Natural killer cell treated with Interleukin-12 subunit alpha and Interleukin-12 subunit beta and Interleukin-15 and Interleukin-18, amount 100 ng/mL, for 72 hours (primary cell): ENCODE measurements at regions not wholly inside any gene's neighbourhood (a gene's known extent, or its start where the extent isn't known, plus 50 kb on each side); places are given as distances from the start of the nearest gene placed in this dataset.
A peak's percentile ranks its signal among the peaks of the same experiment; 100 is the strongest.
"Not testable (repeated sequence)": the region's sequence is repeated elsewhere in the genome, so short reads cannot be mapped to it uniquely, and the experiment has no call there.

Experiments used
- ATAC-seq, 2 donors: fragments of 150-1000 bp; cut with Tn5 transposase in 1 of 2; sonication (Bioruptor Pico), chemical (Tn5 transposase) in 1 of 2; 2 replicates each; pipeline ENCODE4 v1.10.0; 2021
- DNase-seq: peaks from one replicate; pipeline ENCODE4 v3.0.0; 2022; ENCODE audit warnings: low spot score
- H3K27ac Mint-ChIP-seq, 2 donors: 1 replicate in 1 of 2; 2 replicates in 1 of 2; pipeline ENCODE4 v1.8.0; 2022; ENCODE audit warnings: mixed read lengths in 2 of 2, mild to moderate bottlenecking in 1 of 2, moderate library complexity in 1 of 2
- H3K27me3 Mint-ChIP-seq, 2 donors: 1 replicate in 1 of 2; 2 replicates in 1 of 2; pipeline ENCODE4 v1.8.0; 2022; ENCODE audit warnings: mixed read lengths in 2 of 2
- H3K36me3 Mint-ChIP-seq: one replicate; pipeline ENCODE4 v1.8.0; 2022; ENCODE audit warnings: mixed read lengths
- H3K4me1 Mint-ChIP-seq, 2 donors: 1 replicate in 1 of 2; 2 replicates in 1 of 2; pipeline ENCODE4 v1.8.0; 2022; ENCODE audit warnings: low read depth in 2 of 2, mixed read lengths in 2 of 2, mild to moderate bottlenecking in 1 of 2
- H3K4me3 Mint-ChIP-seq: one replicate; pipeline ENCODE4 v1.8.0; 2022; ENCODE audit warnings: mixed read lengths
- H3K9me3 Mint-ChIP-seq: 2 replicates; pipeline ENCODE4 v1.8.0; 2022; ENCODE audit warnings: mixed read lengths

DNA sequence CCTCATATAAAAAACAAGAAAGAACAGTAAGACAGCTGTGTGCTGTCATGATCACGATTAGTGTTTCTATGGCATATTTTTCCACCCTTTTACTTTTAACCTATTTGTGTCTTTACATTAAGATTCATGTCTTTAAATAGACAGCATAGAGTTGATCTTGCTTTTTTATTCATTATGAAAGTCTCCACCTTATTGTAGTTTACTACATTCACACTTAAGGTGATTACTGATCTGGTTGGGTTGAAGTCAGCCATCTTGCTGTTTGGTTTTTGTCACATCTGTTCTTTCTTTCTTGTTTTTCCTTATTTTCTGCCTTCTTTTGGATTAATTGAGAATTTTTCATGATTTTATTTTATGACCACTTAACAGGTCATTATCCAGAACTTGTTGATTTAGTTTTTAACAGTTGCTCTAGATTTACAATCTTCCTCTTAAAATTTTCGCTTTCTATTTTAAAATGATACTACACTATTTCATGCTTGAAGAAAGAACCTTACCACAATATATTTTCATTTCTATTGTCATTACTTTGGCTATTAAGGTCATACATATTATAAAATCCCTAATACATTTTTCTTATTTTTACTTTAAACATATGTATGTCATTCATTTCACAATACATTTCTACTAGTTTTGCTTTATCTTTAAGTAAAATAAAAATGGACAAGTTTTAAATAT, 292.5 kb downstream of the SH3GL2 start:
- Mint-ChIP-seq H3K4me3 (no peak overlapping the region), H3K27ac (no peak overlapping the region), H3K4me1 (no peaks in the 10 kb centered on the region), H3K27me3 (no peaks in the 10 kb centered on the region), H3K9me3 (peaks cover 12% of the 10 kb centered on the region), H3K36me3 (no peaks in the 10 kb centered on the region)
- ATAC-seq (no peak), DNase-seq (no peak)

DNA sequence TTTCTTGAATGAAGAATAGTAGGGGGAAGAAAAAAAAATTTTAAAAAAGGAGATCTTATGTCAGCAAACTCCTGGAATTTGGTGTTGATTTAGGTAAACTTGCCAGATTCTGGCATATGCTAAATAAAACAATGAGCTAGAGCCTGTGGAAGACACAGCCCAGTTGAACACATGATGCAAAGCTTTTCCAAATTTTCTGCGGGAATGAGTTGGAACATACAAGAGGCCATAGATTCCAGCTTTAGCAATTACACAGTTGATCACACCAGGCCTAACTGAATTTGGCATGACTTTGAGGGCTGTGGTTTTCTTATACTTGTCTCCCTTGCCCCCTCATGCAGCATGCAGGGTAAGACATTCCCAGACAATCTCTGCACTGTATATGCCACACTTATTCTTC, 297.0 kb downstream of the SH3GL2 start:
- Mint-ChIP-seq H3K4me3 (no peak overlapping the region), H3K27ac (no peak overlapping the region), H3K27me3 (no peaks in the 10 kb centered on the region), H3K4me1 (no peaks in the 10 kb centered on the region), H3K36me3 (no peaks in the 10 kb centered on the region), H3K9me3 (peaks cover 11% of the 10 kb centered on the region)
- ATAC-seq, result no peak
- DNase-seq, result no peak

DNA sequence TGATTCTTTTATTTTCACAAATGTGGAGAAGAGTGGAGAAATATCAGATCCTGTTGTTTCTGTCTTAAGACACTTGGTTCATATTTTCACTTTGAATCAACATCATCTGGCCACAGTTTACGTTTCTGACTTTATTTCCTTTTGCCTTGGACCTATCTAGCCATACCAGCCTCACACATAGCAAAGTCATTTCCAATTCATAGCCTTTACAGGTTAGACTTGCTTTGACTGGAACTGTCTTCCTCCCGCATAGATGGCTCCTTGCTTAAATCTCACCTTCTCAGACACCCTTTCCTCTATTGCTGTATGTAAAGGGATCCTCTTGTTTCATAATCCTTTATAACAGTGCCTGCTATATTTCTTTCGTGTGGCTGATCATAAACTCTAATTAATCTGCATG, 297.8 kb downstream of the SH3GL2 start:
- no peak for ATAC-seq
- Mint-ChIP-seq H3K4me3 (no peak overlapping the region), H3K27ac (no peak overlapping the region), H3K4me1 (no peaks in the 10 kb centered on the region), H3K36me3 (no peaks in the 10 kb centered on the region), H3K27me3 (no peaks in the 10 kb centered on the region), H3K9me3 (peaks cover 11% of the 10 kb centered on the region)
- no peak for DNase-seq

- no peak overlapping the region for H3K27ac Mint-ChIP-seq
- H3K4me1 Mint-ChIP-seq, result no peaks in the 10 kb centered on the region
- DNase-seq (no peak), ATAC-seq (no peak)
- H3K36me3 Mint-ChIP-seq, result no peaks in the 10 kb centered on the region
- no peak overlapping the region for H3K4me3 Mint-ChIP-seq
- no peaks in the 10 kb centered on the region for H3K27me3 Mint-ChIP-seq
- H3K9me3 Mint-ChIP-seq, result peaks cover 8% of the 10 kb centered on the region
Measured at GRCh38 chr9:17878810-17879370, 300.0 kb downstream of the SH3GL2 start.

DNA sequence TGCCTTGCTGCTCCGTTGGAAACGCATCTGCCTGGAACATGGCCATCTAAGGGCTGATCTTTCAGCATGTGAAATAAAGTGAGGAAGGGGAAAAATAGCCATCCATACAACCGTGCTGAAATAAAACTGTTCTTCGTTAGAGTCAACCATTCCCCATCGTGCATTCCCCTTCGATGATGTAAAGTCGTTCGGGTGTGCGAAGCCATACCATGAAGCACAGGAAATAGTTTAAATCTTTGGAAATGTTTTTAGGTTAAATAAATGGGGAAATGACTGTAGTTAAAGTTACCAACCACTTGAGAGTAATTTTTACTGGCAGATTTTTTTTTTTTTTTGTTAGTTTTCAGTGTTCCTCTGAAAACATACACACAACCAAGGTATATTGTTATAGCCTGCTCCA, 302.5 kb downstream of the SH3GL2 start:
- Mint-ChIP-seq H3K4me3 (no peak overlapping the region), H3K36me3 (no peaks in the 10 kb centered on the region), H3K27me3 (no peaks in the 10 kb centered on the region), H3K4me1 (no peaks in the 10 kb centered on the region), H3K9me3 (peaks cover 7% of the 10 kb centered on the region), H3K27ac (no peak overlapping the region)
- DNase-seq (no peak), ATAC-seq (no peak)

DNA sequence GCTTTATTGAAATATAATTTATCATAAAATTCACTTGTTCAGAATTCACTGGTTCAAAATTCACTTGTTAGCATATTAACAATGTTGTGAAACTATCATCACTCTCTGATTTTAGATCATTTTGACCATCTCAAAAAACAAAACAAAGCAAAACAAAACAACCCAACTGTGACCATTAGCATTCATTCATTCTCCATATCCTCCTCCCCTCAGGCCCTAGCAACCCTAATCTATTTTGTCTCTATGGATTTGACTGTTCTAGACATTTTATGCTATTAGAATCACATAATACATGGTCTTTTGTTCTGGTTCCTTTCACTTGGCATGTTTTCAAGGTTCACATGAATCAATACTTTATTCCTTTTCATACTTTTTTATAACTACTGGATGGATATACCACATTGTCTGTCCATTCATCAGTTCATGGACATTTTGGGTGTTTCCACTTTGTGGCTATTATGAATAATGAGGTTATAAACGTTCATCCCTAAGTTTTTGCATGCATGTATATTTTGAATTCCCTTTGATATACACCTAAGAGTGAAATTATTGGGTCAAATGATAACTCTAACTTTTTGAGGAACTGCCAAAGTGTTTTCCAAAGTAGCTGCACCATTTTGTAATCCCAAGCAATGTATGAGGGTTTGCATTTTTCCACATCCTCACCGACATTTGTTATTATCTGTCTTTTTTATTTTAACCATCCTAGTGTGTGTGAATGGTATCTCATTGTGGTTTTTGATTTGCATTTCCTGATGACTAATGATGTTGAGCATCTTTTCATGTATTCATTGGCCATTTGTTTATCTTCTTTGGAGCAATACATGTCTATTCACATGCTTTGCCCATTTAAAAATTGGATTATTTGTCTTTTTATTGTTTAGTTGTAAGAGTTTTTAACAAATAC, 304.1 kb downstream of the SH3GL2 start:
- H3K27me3 Mint-ChIP-seq, result no peaks in the 10 kb centered on the region
- H3K27ac Mint-ChIP-seq, result no peak overlapping the region
- H3K4me1 Mint-ChIP-seq, result no peaks in the 10 kb centered on the region
- H3K36me3 Mint-ChIP-seq, result no peaks in the 10 kb centered on the region
- peaks cover 6% of the 10 kb centered on the region for H3K9me3 Mint-ChIP-seq
- no peak for DNase-seq
- no peak overlapping the region for H3K4me3 Mint-ChIP-seq
- ATAC-seq, result no peak

DNA sequence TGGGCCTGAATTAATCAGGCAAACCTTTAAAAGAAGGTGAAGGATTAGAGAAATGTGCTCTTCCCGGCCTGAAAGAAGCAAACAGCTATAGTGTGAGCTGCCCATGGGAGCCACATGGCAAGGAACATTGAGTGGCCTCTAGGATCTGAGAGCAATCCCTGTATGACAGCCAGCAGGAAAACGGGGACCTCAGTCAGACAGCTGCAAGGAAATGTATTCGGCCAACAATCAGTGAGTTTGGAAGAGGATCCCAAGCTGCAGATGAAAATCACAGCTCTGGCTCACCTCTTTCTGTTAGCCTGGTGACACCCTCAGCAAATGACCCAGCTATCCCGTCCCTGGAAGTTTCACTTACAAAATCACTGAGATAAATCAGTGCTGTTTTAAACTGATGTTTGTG, 309.2 kb downstream of the SH3GL2 start:
- DNase-seq (no peak), ATAC-seq (no peak)
- Mint-ChIP-seq H3K4me3 (no peak overlapping the region), H3K36me3 (no peaks in the 10 kb centered on the region), H3K27me3 (no peaks in the 10 kb centered on the region), H3K9me3 (peaks cover 7% of the 10 kb centered on the region), H3K4me1 (no peaks in the 10 kb centered on the region), H3K27ac (no peak overlapping the region)

- H3K9me3 Mint-ChIP-seq, ATAC-seq: not testable (repeated sequence)
Measured at GRCh38 chr9:17888964-17889363, 310.1 kb downstream of the SH3GL2 start.

GRCh38 chr9:17894501-17895160, 315.8 kb downstream of the SH3GL2 start:
- Mint-ChIP-seq H3K4me1 (no peaks in the 10 kb centered on the region), H3K27ac (no peak overlapping the region), H3K27me3 (no peaks in the 10 kb centered on the region), H3K36me3 (no peaks in the 10 kb centered on the region), H3K9me3 (peaks cover 3% of the 10 kb centered on the region), H3K4me3 (no peak overlapping the region)
- DNase-seq (no peak), ATAC-seq (no peak)

More at GRCh38 chr9:17888964-17889363, 310.1 kb downstream of the SH3GL2 start:
- H3K27ac Mint-ChIP-seq, H3K4me3 Mint-ChIP-seq, H3K36me3 Mint-ChIP-seq, DNase-seq, H3K27me3 Mint-ChIP-seq, H3K4me1 Mint-ChIP-seq: not testable (repeated sequence)

DNA sequence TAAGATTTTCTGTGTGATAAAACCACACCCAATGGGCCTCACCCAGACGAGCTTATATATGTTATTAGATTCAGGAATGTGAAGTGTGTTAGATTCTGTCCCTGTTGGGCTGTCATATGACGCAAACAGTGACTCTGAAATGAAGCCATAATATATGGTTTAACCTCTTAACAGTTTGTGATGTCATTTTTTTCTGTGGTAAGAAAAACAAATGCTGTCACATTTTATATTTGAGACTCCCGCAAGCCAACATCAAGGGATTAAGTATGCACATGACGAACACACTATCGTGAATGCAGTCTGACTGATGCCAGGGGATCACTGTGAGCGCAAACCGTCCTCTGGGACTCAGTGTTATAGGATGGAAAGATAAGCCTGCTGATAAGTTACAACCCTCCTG, 321.7 kb downstream of the SH3GL2 start:
- H3K27me3 Mint-ChIP-seq, result no peaks in the 10 kb centered on the region
- no peaks in the 10 kb centered on the region for H3K4me1 Mint-ChIP-seq
- peaks cover 12% of the 10 kb centered on the region for H3K9me3 Mint-ChIP-seq
- H3K36me3 Mint-ChIP-seq, result no peaks in the 10 kb centered on the region
- no peak for DNase-seq
- no peak overlapping the region for H3K4me3 Mint-ChIP-seq
- no peak overlapping the region for H3K27ac Mint-ChIP-seq
- no peak for ATAC-seq

DNA sequence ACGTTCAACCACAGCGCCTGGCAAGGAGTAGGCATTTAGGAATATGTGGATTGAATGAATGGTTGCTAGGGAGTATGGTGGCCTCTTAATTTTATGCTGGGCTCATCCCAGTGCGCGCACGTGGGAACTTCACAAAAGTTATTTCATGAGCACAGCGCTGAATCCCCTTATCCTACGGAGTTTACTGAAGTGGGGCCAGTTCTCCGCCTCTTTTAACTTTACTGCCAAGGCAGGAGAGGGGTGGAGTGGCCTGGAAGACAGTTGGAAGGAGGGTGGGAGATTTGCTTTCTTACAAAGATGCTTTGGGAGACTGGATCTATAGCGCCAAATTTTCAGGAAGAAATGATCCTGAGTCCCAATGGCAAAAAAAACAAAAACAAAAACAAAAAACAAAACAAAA, 326.5 kb downstream of the SH3GL2 start:
- H3K36me3 Mint-ChIP-seq, result no peaks in the 10 kb centered on the region
- no peak for DNase-seq
- H3K27me3 Mint-ChIP-seq, result peaks cover 0 to 4% of the 10 kb centered on the region in 2 donors
- H3K27ac Mint-ChIP-seq, result no peak overlapping the region
- H3K4me3 Mint-ChIP-seq, result no peak overlapping the region
- peaks cover 12% of the 10 kb centered on the region for H3K9me3 Mint-ChIP-seq
- no peaks in the 10 kb centered on the region for H3K4me1 Mint-ChIP-seq
- no peak for ATAC-seq

GRCh38 chr9:17905781-17906175, 326.9 kb downstream of the SH3GL2 start:
- Mint-ChIP-seq H3K27me3 (peaks cover 0 to 4% of the 10 kb centered on the region in 2 donors), H3K27ac (no peak overlapping the region)

GRCh38 chr9:17906176-17906840, 327.4 kb downstream of the SH3GL2 start:
- Mint-ChIP-seq H3K27me3 (peaks cover 0 to 4% of the 10 kb centered on the region in 2 donors), H3K9me3 (peaks cover 12% of the 10 kb centered on the region), H3K4me1 (no peaks in the 10 kb centered on the region), H3K36me3 (no peaks in the 10 kb centered on the region), H3K4me3 (no peak overlapping the region), H3K27ac (no peak overlapping the region)
- ATAC-seq, result peak in 1 of 2 donors; percentile 13
- DNase-seq, result no peak

More at GRCh38 chr9:17905781-17906175, 326.9 kb downstream of the SH3GL2 start:
- Mint-ChIP-seq H3K4me3 (no peak overlapping the region), H3K9me3 (peaks cover 12% of the 10 kb centered on the region), H3K36me3 (no peaks in the 10 kb centered on the region), H3K4me1 (no peaks in the 10 kb centered on the region)
- ATAC-seq (no peak), DNase-seq (no peak)
